ENCODE measurements at regions not wholly inside any gene's neighbourhood (a gene's known extent, or its start where the extent isn't known, plus 50 kb on each side); places are given as distances from the start of the nearest gene placed in this dataset.
A peak's percentile ranks its signal among the peaks of the same experiment; 100 is the strongest.

- TF ChIP-seq CTCF (IDR thresholded peaks at IDR 0.05): peak; percentile 44
- peaks cover 22% of the 10 kb centered on the region for H3K4me1 Mint-ChIP-seq (ENCODE audit: low read depth)
- H3K36me3 Mint-ChIP-seq (ENCODE audit: low read depth): no peaks in the 10 kb centered on the region
- H3K27me3 Mint-ChIP-seq (ENCODE audit: low read depth): no peaks in the 10 kb centered on the region
- H3K4me3 Mint-ChIP-seq (ENCODE audit: unreplicated experiment): no peak overlapping the region
- no peaks in the 10 kb centered on the region for H3K9me3 Mint-ChIP-seq (ENCODE audit: low read depth)
- DNase-seq (ENCODE audit: low spot score): no peak
- peak overlapping the region; percentile 41 for H3K27ac Mint-ChIP-seq (ENCODE audit: unreplicated experiment)
These were observed 50.8 kb upstream of the ZDHHC17 start for GRCh38 chr12:76713130-76713529.

- no peak for DNase-seq (ENCODE audit: low spot score)
- Mint-ChIP-seq H3K4me3 (ENCODE audit: unreplicated experiment) (no peak overlapping the region), H3K27me3 (ENCODE audit: low read depth) (no peaks in the 10 kb centered on the region), H3K4me1 (ENCODE audit: low read depth) (peaks cover 29% of the 10 kb centered on the region), H3K9me3 (ENCODE audit: low read depth) (no peaks in the 10 kb centered on the region), H3K36me3 (ENCODE audit: low read depth) (no peaks in the 10 kb centered on the region), H3K27ac (ENCODE audit: unreplicated experiment) (no peak overlapping the region)
- TF ChIP-seq CTCF (IDR thresholded peaks at IDR 0.05): no peak
These were observed 49.9 kb upstream of the ZDHHC17 start for GRCh38 chr12:76713986-76714385.

Data from chondrocyte (in vitro differentiated cells).